K562 (cell line): ENCODE measurements at regions not wholly inside any gene's neighbourhood (a gene's known extent, or its start where the extent isn't known, plus 50 kb on each side); places are given as distances from the start of the nearest gene placed in this dataset.

Experiments used
- ATAC-seq: fragments of 200-7000 bp; cut with Tn5 transposase; 3 replicates; pipeline ENCODE4 v1.9.1; 2020; ENCODE audit warnings: moderate library complexity
- BruUV-seq: library from RNA; stranded (reverse); fragments of 400-500 nt; replicated peaks from 2 replicates; lab custom pipeline; 2021; lab: Mats Ljungman, UMichigan
- CTCF ChIA-PET: fragments of 300-600 bp; formaldehyde crosslinking; extraction: SDS; loops from one replicate; lab custom pipeline; 2021; ENCODE audit warnings: low intra/inter-chr PET ratio; lab: Yijun Ruan, JAX
- POLR2A ChIA-PET: fragments of 300-600, 350-650 bp; sonication (Branson Sonifier 250); formaldehyde crosslinking; extraction: SDS; loops from one replicate; lab custom pipeline; 2021; ENCODE audit warnings: antibody characterized with exemption, inconsistent platforms; lab: Yijun Ruan, JAX
- DNase-seq, 4 experiments: peaks; one replicate each; pipeline versions ENCODE4 v3.0.0 to v3.0.0-alpha.2; 2011 to 2018; ENCODE audit warnings: low spot score in 3 of 4, mixed read lengths in 3 of 4; ENCODE audit errors: extremely low read depth in 1 of 4
- FAIRE-seq: peaks from 2 replicates; lab custom pipeline; 2011; peaks lifted over from hg19 to GRCh38; lab: Jason Lieb, UNC
- H2AFZ ChIP-seq: 2 replicates; pipeline ENCODE4 v1.6.0; 2011; ENCODE audit warnings: low read depth, low read length, control low read depth, inconsistent platforms
- H3K27ac ChIP-seq: fragments of 200-600 bp; 3 replicates; pipeline ENCODE4 v1.8.0; 2011; ENCODE audit warnings: low read depth, mild to moderate bottlenecking, control low read depth, inconsistent platforms, low read length, moderate library complexity, mixed read lengths; ENCODE audit errors: extremely low read depth
- H3K27me3 ChIP-seq, 2 experiments: fragments of 300-600 bp in 1 of 2; 2 replicates in 1 of 2; 3 replicates in 1 of 2; pipeline versions ENCODE4 v1.6.0 to v1.8.0; 2011; ENCODE audit warnings: inconsistent platforms in 2 of 2, low read length in 2 of 2, mild to moderate bottlenecking in 1 of 2, mixed read lengths in 1 of 2, moderate library complexity in 1 of 2; ENCODE audit not compliant: control insufficient read depth in 2 of 2, insufficient read depth in 2 of 2
- H3K36me3 ChIP-seq: fragments of 300-600 bp; 3 replicates; pipeline ENCODE4 v1.8.0; 2011; ENCODE audit warnings: mild to moderate bottlenecking, low read length, inconsistent platforms; ENCODE audit not compliant: control insufficient read depth, insufficient read depth
- H3K4me1 ChIP-seq, 2 experiments: fragments of 200-600 bp in 1 of 2; replicated peaks in 1 of 2; 2 replicates in 1 of 2; 3 replicates in 1 of 2; pipeline versions ENCODE4 v1.5.1 to v1.8.0; 2011; ENCODE audit warnings: inconsistent platforms in 2 of 2, low read length in 2 of 2, mild to moderate bottlenecking in 1 of 2, mixed read lengths in 1 of 2, moderate library complexity in 1 of 2; ENCODE audit not compliant: control insufficient read depth in 2 of 2, insufficient read depth in 2 of 2
- H3K4me2 ChIP-seq: 2 replicates; pipeline ENCODE4 v1.6.1; 2011; ENCODE audit warnings: low read length, control low read depth, inconsistent platforms, mixed read lengths; ENCODE audit not compliant: insufficient read depth
- H3K4me3 ChIP-seq: fragments of 200-600 bp; sonication (generic), shearing (Covaris generic); 2 replicates; pipeline ENCODE4 v1.5.1; 2016; ENCODE audit warnings: control low read depth, inconsistent platforms
- H3K79me2 ChIP-seq: fragments of 200-600 bp; 3 replicates; pipeline ENCODE4 v1.8.0; 2011; ENCODE audit warnings: low read length, inconsistent platforms; ENCODE audit not compliant: control insufficient read depth, insufficient read depth
- H3K9ac ChIP-seq, 2 experiments: 2 replicates each; pipeline versions ENCODE4 v1.6.0 to v1.6.1; 2011; ENCODE audit warnings: low read depth in 2 of 2, low read length in 2 of 2, control low read depth in 1 of 2, inconsistent platforms in 1 of 2, mild to moderate bottlenecking in 1 of 2, mixed read lengths in 1 of 2; ENCODE audit not compliant: insufficient read depth in 1 of 2
- H3K9me1 ChIP-seq: one replicate; pipeline ENCODE4 v1.6.0; 2011; ENCODE audit warnings: inconsistent platforms, mild to moderate bottlenecking, low read length, moderate library complexity; ENCODE audit not compliant: control insufficient read depth, insufficient read depth
- H3K9me3 ChIP-seq: replicated peaks from 2 replicates; pipeline ENCODE4 v1.5.1; 2011; ENCODE audit warnings: low read depth, low read length, inconsistent platforms; ENCODE audit not compliant: control insufficient read depth, insufficient read depth
- H4K20me1 ChIP-seq: replicated peaks from 2 replicates; pipeline ENCODE4 v1.6.1; 2011; ENCODE audit warnings: low read length, inconsistent platforms, mixed read lengths; ENCODE audit not compliant: control insufficient read depth, insufficient read depth
- GATAD2A ChIP-seq: fragments of 450-650 bp; IDR thresholded peaks from 2 replicates; pipeline ENCODE4 v1.6.1; 2017
- ILK ChIP-seq: fragments of 450-650 bp; IDR thresholded peaks from 2 replicates; pipeline ENCODE4 v1.6.1; 2016; ENCODE audit warnings: missing genetic modification characterization, low read depth, mild to moderate bottlenecking, missing compliant biosample characterization, moderate library complexity, borderline replicate concordance
- REST ChIP-seq, 2 experiments: fragments of 450-650 bp; formaldehyde crosslinking in 1 of 2; IDR thresholded peaks; 2 replicates each; pipeline versions ENCODE4 v1.4.0 to v1.6.1; 2014 to 2020; ENCODE audit warnings: mild to moderate bottlenecking in 2 of 2, borderline replicate concordance in 1 of 2, low read depth in 1 of 2
- SAFB2 ChIP-seq: fragments of 200-400 bp; formaldehyde crosslinking; IDR thresholded peaks from 2 replicates; pipeline ENCODE4 v1.6.1; 2018; ENCODE audit warnings: borderline replicate concordance, low read length, low read depth, moderate library complexity; ENCODE audit not compliant: severe bottlenecking
- SIX5 ChIP-seq, 2 experiments: IDR thresholded peaks; 2 replicates each; pipeline ENCODE4 v1.6.1; 2011; ENCODE audit warnings: low read length in 2 of 2, borderline replicate concordance in 1 of 2, low read depth in 1 of 2, mild to moderate bottlenecking in 1 of 2, moderate library complexity in 1 of 2; ENCODE audit not compliant: insufficient read depth in 1 of 2
- STAT6 ChIP-seq: sonication (generic); formaldehyde crosslinking; IDR thresholded peaks from 2 replicates; pipeline ENCODE4 v1.8.1; 2023; ENCODE audit warnings: mild to moderate bottlenecking, missing genetic modification reagents
- TOE1 ChIP-seq, 2 experiments: fragments of 450-650 bp in 1 of 2; sonication (generic) in 1 of 2; formaldehyde crosslinking in 1 of 2; IDR thresholded peaks; 2 replicates each; pipeline versions ENCODE4 v1.7.1 to v1.8.0; 2016 to 2022; ENCODE audit warnings: borderline replicate concordance in 2 of 2, mild to moderate bottlenecking in 2 of 2, antibody characterized with exemption in 1 of 2, inconsistent platforms in 1 of 2, low read depth in 1 of 2, missing genetic modification reagents in 1 of 2, moderate library complexity in 1 of 2
- ZNF699 ChIP-seq: fragments of 250-450 bp; sonication (Bioruptor Pico); IDR thresholded peaks from 2 replicates; pipeline ENCODE4 v1.8.0; 2021; ENCODE audit warnings: mild to moderate bottlenecking, moderate library complexity; ENCODE audit not compliant: insufficient replicate concordance
- WGBS: fragments of 100-300 bp; shearing (Covaris generic); methylation state at CpG from one replicate; pipeline ENCODE4 v1.1.6; 2016; ENCODE audit warnings: low coverage, mixed read lengths; ENCODE audit not compliant: insufficient coverage; ENCODE audit errors: missing lambda C conversion rate; 5-methylcytosine and 5-hydroxymethylcytosine counted together
- in situ Hi-C: fragments of 300-500 bp; cut with MboI; formaldehyde crosslinking; loops from 4 replicates; pipeline ENCODE4 v1.15.0; 2018; ENCODE audit warnings: inconsistent platforms, mixed read lengths
- intact Hi-C: fragments of 100-400 bp; cut with micrococcal nuclease; formaldehyde crosslinking; loops from 2 replicates; pipeline ENCODE4 v1.14.2; 2022

- no peak for FAIRE-seq
- ChIA-PET CTCF (interaction anchor here (0.6 kb wide), 1 partner anchor 19 kb away, joined by 3 read pairs; no protein-coding TSS in a partner anchor), POLR2A (no interaction called here)
- no peaks in the 10 kb centered on the region for H4K20me1 ChIP-seq
- TF ChIP-seq STAT6 (CRISPR knock-in tag), result no peak
- TF ChIP-seq SAFB2, result no peak
- no peak for TF ChIP-seq SIX5 (IDR thresholded peaks at IDR 0.05; ENCODE audit: borderline replicate concordance in 1 of 2, insufficient read depth in 1 of 2, low read depth in 1 of 2, low read length in 2 of 2)
- TF ChIP-seq TOE1 (IDR thresholded peaks at IDR 0.05; ENCODE audit: borderline replicate concordance), result no peak
- no peak for TF ChIP-seq TOE1 (CRISPR knock-in tag; IDR thresholded peaks at IDR 0.05; ENCODE audit: borderline replicate concordance, low read depth)
- no peak for TF ChIP-seq ILK (tag)
- TF ChIP-seq REST (IDR thresholded peaks at IDR 0.05; ENCODE audit: borderline replicate concordance), result no peak
- TF ChIP-seq REST (CRISPR knock-in tag; IDR thresholded peaks at IDR 0.05; ENCODE audit: low read depth), result no peak
- TF ChIP-seq GATAD2A, result no peak
- no peak for TF ChIP-seq ZNF699 (CRISPR knock-in tag)
- no peaks in the 10 kb centered on the region for H3K9me3 ChIP-seq
- no peak overlapping the region for H3K9ac ChIP-seq
- no peak overlapping the region for H3K27ac ChIP-seq
- no peaks in the 10 kb centered on the region for H3K36me3 ChIP-seq
- DNase-seq, result no peak
- H3K4me2 ChIP-seq, result no peak overlapping the region
- no peaks in the 10 kb centered on the region for H3K79me2 ChIP-seq
- H3K4me1 ChIP-seq, result no peaks in the 10 kb centered on the region
- no peak overlapping the region for H3K4me3 ChIP-seq
- H3K27me3 ChIP-seq, result peaks cover 10 to 29% of the 10 kb centered on the region in 2 experiments; a peak in 3 of 5 replicates
- no peak overlapping the region for H2AFZ ChIP-seq
- in situ Hi-C loops (loop anchor here (10.0 kb wide), 1 partner anchor 245 kb away; no protein-coding TSS in a partner anchor), intact Hi-C loops (no loop called here)
- WGBS, result 1% methylated on average over 8 of the region's 8 CpGs
- no TSS peak for BruUV-seq
- no peak for ATAC-seq
- peaks cover 3% of the 10 kb centered on the region for H3K9me1 ChIP-seq
Observed at GRCh38 chr18:7170292-7170691, 52.7 kb upstream of the LAMA1 start.
